Neural progenitor cell (in vitro differentiated cells): ENCODE measurements at regions not wholly inside any gene's neighbourhood (a gene's known extent, or its start where the extent isn't known, plus 50 kb on each side); places are given as distances from the start of the nearest gene placed in this dataset.
"Not testable (repeated sequence)": the region's sequence is repeated elsewhere in the genome, so short reads cannot be mapped to it uniquely, and the experiment has no call there.

Experiments used
- DNase-seq: peaks from one replicate; pipeline ENCODE4 v3.0.0-alpha.2; 2016; ENCODE audit warnings: low spot score
- H2AFZ ChIP-seq: fragments of 200-600 bp; sonication (generic); replicated peaks from 2 replicates; pipeline ENCODE4 v1.6.1; 2016; ENCODE audit warnings: antibody characterized with exemption
- H3F3A ChIP-seq: fragments of 200-600 bp; sonication (generic); 2 replicates; pipeline ENCODE4 v1.6.1; 2016; ENCODE audit warnings: antibody characterized with exemption, low read depth
- H3K27ac ChIP-seq: fragments of 200-600 bp; sonication (generic); 2 replicates; pipeline ENCODE4 v1.5.1; 2016; ENCODE audit warnings: mild to moderate bottlenecking
- H3K27me3 ChIP-seq: fragments of 200-600 bp; sonication (generic); 2 replicates; pipeline ENCODE4 v1.6.1; 2016; ENCODE audit warnings: mild to moderate bottlenecking, moderate library complexity
- H3K36me3 ChIP-seq: fragments of 200-600 bp; sonication (generic); 2 replicates; pipeline ENCODE4 v1.5.1; 2016
- H3K4me1 ChIP-seq: fragments of 200-600 bp; sonication (generic); 2 replicates; pipeline ENCODE4 v1.6.1; 2016; ENCODE audit warnings: mixed run types
- H3K4me2 ChIP-seq: fragments of 200-600 bp; sonication (generic); 2 replicates; pipeline ENCODE4 v1.6.1; 2016
- H3K4me3 ChIP-seq: fragments of 200-600 bp; sonication (generic); 2 replicates; pipeline ENCODE4 v1.5.1; 2016
- H3K79me2 ChIP-seq: fragments of 200-600 bp; sonication (generic); 2 replicates; pipeline ENCODE4 v1.6.1; 2016; ENCODE audit warnings: low read depth
- H3K9ac ChIP-seq: fragments of 200-600 bp; sonication (generic); 2 replicates; pipeline ENCODE4 v1.6.1; 2016
- H3K9me3 ChIP-seq: fragments of 200-600 bp; sonication (generic); 2 replicates; pipeline ENCODE4 v1.5.1; 2016; ENCODE audit warnings: low read depth
- H4K20me1 ChIP-seq: fragments of 200-600 bp; sonication (generic); 2 replicates; pipeline ENCODE4 v1.6.1; 2016; ENCODE audit warnings: low read depth
- H3K27ac Mint-ChIP-seq: 3 replicates; pipeline ENCODE4 v1.8.0; 2021; ENCODE audit warnings: mixed read lengths
- H3K27me3 Mint-ChIP-seq: 2 replicates; pipeline ENCODE4 v1.8.0; 2022; ENCODE audit warnings: low read depth, mild to moderate bottlenecking, inconsistent platforms, moderate library complexity, mixed read lengths; ENCODE audit not compliant: insufficient read depth
- H3K36me3 Mint-ChIP-seq: 3 replicates; pipeline ENCODE4 v1.8.0; 2021; ENCODE audit warnings: mixed read lengths
- H3K4me1 Mint-ChIP-seq: 3 replicates; pipeline ENCODE4 v1.8.0; 2021; ENCODE audit warnings: mixed read lengths
- H3K4me3 Mint-ChIP-seq: 3 replicates; pipeline ENCODE4 v1.8.0; 2021; ENCODE audit warnings: mild to moderate bottlenecking, moderate library complexity, mixed read lengths
- H3K9me3 Mint-ChIP-seq: 3 replicates; pipeline ENCODE4 v1.8.0; 2020; ENCODE audit warnings: mixed read lengths
- EZH2 ChIP-seq: fragments of 200-600 bp; sonication (generic); IDR thresholded peaks from 2 replicates; pipeline ENCODE4 v1.6.1; 2017; ENCODE audit warnings: antibody characterized with exemption, mild to moderate bottlenecking, moderate library complexity
- EZH2phosphoT487 ChIP-seq: fragments of 200-600 bp; sonication (generic); IDR thresholded peaks from 2 replicates; pipeline ENCODE4 v1.6.1; 2017; ENCODE audit warnings: antibody characterized with exemption
- TF ChIP-seq, protein P1 (sequence below): fragments of 200-600 bp; sonication (generic); IDR thresholded peaks from 2 replicates; pipeline ENCODE4 v1.5.1; 2017; ENCODE audit warnings: antibody characterized with exemption, mild to moderate bottlenecking

DNA sequence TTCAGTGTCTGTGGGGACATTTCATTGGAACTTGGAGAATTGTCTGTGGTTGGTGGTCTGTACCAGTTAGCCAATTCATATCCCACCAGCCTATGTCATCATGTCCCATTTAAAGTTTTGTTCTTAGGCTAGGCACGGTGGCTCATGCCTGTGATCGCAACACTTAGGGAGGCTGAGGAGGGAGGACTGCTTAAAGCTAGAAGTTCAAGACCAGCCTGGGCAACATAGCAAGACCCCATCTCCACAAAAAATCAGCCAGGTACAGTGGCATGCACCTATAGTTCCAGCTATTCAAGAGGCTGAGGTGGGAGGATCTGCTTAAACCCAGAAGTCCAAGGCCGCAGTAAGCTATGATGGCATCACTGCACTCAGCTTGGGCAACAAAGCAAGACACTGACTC, 55.6 kb upstream of the CCND1 start:
- no peak overlapping the region for H3K4me3 Mint-ChIP-seq

DNA sequence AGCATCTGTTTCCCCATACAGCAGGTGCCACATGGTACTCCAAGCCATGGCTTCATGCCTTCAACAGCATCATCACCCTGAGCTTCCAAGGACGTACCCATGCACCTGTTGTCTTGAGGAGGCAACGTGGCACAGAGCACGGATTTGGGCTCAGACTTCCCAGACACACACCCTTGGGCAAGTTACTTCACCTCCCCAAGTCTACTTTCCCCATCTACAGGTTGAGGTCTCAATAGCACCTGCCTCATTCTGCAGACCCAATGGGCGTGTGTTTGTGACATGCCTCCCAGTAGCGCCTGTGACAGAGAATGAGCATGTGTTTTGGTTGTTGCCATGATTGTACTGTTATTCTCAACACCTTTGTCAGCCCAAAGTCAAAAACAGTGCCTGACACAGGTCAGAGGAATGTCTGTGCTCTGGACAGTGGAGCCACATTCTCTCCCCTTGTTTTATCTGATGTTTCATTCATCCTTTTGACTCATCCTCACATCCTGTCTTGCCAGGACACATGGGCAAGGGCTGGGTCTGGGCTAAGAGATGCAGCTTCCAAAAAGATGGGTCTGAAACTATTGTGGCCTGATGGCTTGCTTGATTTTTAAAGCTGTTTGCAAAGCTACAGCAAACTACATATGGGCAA, 53.4 kb upstream of the CCND1 start:
- TF ChIP-seq EZH2 (no peak), EZH2phosphoT487 (no peak)
- TF ChIP-seq, protein P1, sequence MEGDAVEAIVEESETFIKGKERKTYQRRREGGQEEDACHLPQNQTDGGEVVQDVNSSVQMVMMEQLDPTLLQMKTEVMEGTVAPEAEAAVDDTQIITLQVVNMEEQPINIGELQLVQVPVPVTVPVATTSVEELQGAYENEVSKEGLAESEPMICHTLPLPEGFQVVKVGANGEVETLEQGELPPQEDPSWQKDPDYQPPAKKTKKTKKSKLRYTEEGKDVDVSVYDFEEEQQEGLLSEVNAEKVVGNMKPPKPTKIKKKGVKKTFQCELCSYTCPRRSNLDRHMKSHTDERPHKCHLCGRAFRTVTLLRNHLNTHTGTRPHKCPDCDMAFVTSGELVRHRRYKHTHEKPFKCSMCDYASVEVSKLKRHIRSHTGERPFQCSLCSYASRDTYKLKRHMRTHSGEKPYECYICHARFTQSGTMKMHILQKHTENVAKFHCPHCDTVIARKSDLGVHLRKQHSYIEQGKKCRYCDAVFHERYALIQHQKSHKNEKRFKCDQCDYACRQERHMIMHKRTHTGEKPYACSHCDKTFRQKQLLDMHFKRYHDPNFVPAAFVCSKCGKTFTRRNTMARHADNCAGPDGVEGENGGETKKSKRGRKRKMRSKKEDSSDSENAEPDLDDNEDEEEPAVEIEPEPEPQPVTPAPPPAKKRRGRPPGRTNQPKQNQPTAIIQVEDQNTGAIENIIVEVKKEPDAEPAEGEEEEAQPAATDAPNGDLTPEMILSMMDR: no peak
- H3K27ac Mint-ChIP-seq: no peak overlapping the region
- H3K4me2 ChIP-seq: no peak overlapping the region
- H3K4me3 ChIP-seq: no peak overlapping the region
- no peak overlapping the region for H3K4me3 Mint-ChIP-seq
- H3F3A ChIP-seq: no peaks in the 10 kb centered on the region
- no peaks in the 10 kb centered on the region for H3K79me2 ChIP-seq
- H2AFZ ChIP-seq: no peak overlapping the region
- H3K9me3 Mint-ChIP-seq: peaks cover 2% of the 10 kb centered on the region
- no peak overlapping the region for H3K27ac ChIP-seq
- no peak for DNase-seq
- H3K36me3 Mint-ChIP-seq: no peaks in the 10 kb centered on the region
- H3K36me3 ChIP-seq: no peaks in the 10 kb centered on the region
- H3K9me3 ChIP-seq: no peaks in the 10 kb centered on the region
- H3K4me1 ChIP-seq: no peaks in the 10 kb centered on the region
- no peaks in the 10 kb centered on the region for H3K4me1 Mint-ChIP-seq
- peaks cover 10% of the 10 kb centered on the region for H3K27me3 Mint-ChIP-seq
- H3K9ac ChIP-seq: no peak overlapping the region
- H3K27me3 ChIP-seq: no peaks in the 10 kb centered on the region
- H4K20me1 ChIP-seq: no peaks in the 10 kb centered on the region

More for the DNA sequence above, 55.6 kb upstream of the CCND1 start:
- Histone ChIP-seq H3K27me3 (no peaks in the 10 kb centered on the region), H3K79me2 (no peaks in the 10 kb centered on the region), H3K36me3 (no peaks in the 10 kb centered on the region), H3K9me3 (no peaks in the 10 kb centered on the region), H3F3A (no peaks in the 10 kb centered on the region), H2AFZ (no peak overlapping the region), H4K20me1 (no peaks in the 10 kb centered on the region), H3K4me1 (no peaks in the 10 kb centered on the region), H3K4me2 (no peak overlapping the region), H3K9ac (no peak overlapping the region), H3K27ac (no peak overlapping the region), H3K4me3 (no peak overlapping the region)
- no peak for TF ChIP-seq EZH2
- TF ChIP-seq, protein P1: no peak
- no peak for TF ChIP-seq EZH2phosphoT487
- no peaks in the 10 kb centered on the region for H3K36me3 Mint-ChIP-seq
- no peaks in the 10 kb centered on the region for H3K4me1 Mint-ChIP-seq
- H3K27ac Mint-ChIP-seq: no peak overlapping the region
- H3K27me3 Mint-ChIP-seq: peaks cover 10% of the 10 kb centered on the region
- H3K9me3 Mint-ChIP-seq: no peaks in the 10 kb centered on the region
- DNase-seq: no peak

DNA sequence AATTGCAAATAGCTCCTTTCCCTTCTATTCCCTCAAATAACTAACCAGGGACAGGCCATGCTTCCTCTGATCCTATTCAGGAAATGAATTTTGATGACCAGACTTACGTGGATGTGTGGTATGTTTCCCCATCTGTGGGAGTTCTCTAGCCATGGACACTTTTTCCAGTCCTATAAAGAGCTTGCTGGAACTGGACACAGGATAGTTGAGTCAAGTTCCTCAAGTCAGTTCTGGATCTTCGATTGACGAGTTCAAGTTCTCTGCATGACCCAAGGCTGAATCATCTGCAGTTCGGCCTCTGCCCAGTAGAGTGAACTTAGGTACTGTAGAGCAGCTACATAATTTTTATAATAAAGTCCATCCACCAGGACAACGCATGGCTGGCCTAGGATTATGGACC, 52.7 kb upstream of the CCND1 start:
- peaks cover 8% of the 10 kb centered on the region for H3K27me3 Mint-ChIP-seq
- no peak for DNase-seq
- no peak overlapping the region for H3K27ac ChIP-seq

DNA sequence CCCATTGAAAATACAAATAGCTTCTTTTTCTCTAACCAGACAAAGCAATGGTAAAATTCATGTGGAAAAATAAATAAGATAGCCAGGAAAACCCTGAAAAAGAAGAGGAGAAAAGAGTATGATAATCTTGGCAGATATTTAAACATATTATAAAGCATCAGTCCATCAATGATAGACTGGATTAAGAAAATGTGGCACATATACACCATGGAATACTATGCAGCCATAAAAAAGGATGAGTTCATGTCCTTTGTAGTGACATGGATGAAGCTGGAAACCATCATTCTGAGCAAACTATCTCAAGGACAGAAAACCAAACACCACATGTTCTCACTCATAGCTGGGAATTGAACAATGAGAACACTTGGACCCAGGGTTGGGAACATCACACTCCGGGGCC, 50.9 kb upstream of the CCND1 start:
- H3K4me1 Mint-ChIP-seq, H3F3A ChIP-seq, H3K4me1 ChIP-seq, H3K4me2 ChIP-seq, H3K27ac Mint-ChIP-seq, H3K36me3 ChIP-seq, H3K27ac ChIP-seq, H3K9me3 Mint-ChIP-seq, H3K27me3 ChIP-seq, DNase-seq, H3K27me3 Mint-ChIP-seq, H3K4me3 Mint-ChIP-seq, H3K36me3 Mint-ChIP-seq, H3K9ac ChIP-seq, H3K9me3 ChIP-seq, H3K79me2 ChIP-seq, H3K4me3 ChIP-seq, H2AFZ ChIP-seq, H4K20me1 ChIP-seq: not testable (repeated sequence)

More for the DNA sequence above, 52.7 kb upstream of the CCND1 start:
- H3K36me3 Mint-ChIP-seq: no peaks in the 10 kb centered on the region
- H3K9me3 Mint-ChIP-seq: peaks cover 2% of the 10 kb centered on the region
- Histone ChIP-seq H3K9me3 (no peaks in the 10 kb centered on the region), H3K9ac (no peak overlapping the region), H3K27me3 (no peaks in the 10 kb centered on the region), H3F3A (no peaks in the 10 kb centered on the region), H3K4me3 (no peak overlapping the region), H3K79me2 (no peaks in the 10 kb centered on the region), H3K4me1 (no peaks in the 10 kb centered on the region), H2AFZ (no peak overlapping the region), H3K4me2 (no peak overlapping the region), H3K36me3 (no peaks in the 10 kb centered on the region), H4K20me1 (no peaks in the 10 kb centered on the region)
- TF ChIP-seq EZH2phosphoT487 (no peak), EZH2 (no peak)
- H3K4me1 Mint-ChIP-seq: no peaks in the 10 kb centered on the region
- H3K27ac Mint-ChIP-seq: no peak overlapping the region
- no peak overlapping the region for H3K4me3 Mint-ChIP-seq
